PFSK-1 (cell line): ENCODE measurements at regions not wholly inside any gene's neighbourhood (a gene's known extent, or its start where the extent isn't known, plus 50 kb on each side); places are given as distances from the start of the nearest gene placed in this dataset.

Experiments
- FOXP2 ChIP-seq: optimal IDR thresholded peaks from 2 replicates; pipeline ENCODE3; 2011; ENCODE audit warnings: borderline replicate concordance, control low read depth, inconsistent platforms; ENCODE audit not compliant: insufficient read depth; ENCODE audit errors: extremely low read length, extremely low read depth
- POLR2AphosphoS5 ChIP-seq: IDR thresholded peaks from 2 replicates; pipeline ENCODE4 v1.6.1; 2012; ENCODE audit warnings: low read depth, mild to moderate bottlenecking, control low read depth, low read length, moderate library complexity
- SIN3A ChIP-seq: IDR thresholded peaks from 2 replicates; pipeline ENCODE4 v1.6.1; 2012; ENCODE audit warnings: mild to moderate bottlenecking, low read length, moderate library complexity, borderline replicate concordance; ENCODE audit not compliant: insufficient read depth
- TAF1 ChIP-seq: IDR thresholded peaks from 2 replicates; pipeline ENCODE4 v1.6.1; 2012; ENCODE audit warnings: low read length, control low read depth, borderline replicate concordance; ENCODE audit not compliant: insufficient read depth

GRCh38 chr2:118241128-118241527 is 152.9 kb downstream of the INSIG2 start:
- no peak for TF ChIP-seq POLR2AphosphoS5
- TF ChIP-seq SIN3A = no peak
- no peak for TF ChIP-seq TAF1
- no peak for TF ChIP-seq FOXP2
